ENCODE measurements at regions not wholly inside any gene's neighbourhood (a gene's known extent, or its start where the extent isn't known, plus 50 kb on each side); places are given as distances from the start of the nearest gene placed in this dataset.
"Not testable (repeated sequence)": the region's sequence is repeated elsewhere in the genome, so short reads cannot be mapped to it uniquely, and the experiment has no call there.

DNA sequence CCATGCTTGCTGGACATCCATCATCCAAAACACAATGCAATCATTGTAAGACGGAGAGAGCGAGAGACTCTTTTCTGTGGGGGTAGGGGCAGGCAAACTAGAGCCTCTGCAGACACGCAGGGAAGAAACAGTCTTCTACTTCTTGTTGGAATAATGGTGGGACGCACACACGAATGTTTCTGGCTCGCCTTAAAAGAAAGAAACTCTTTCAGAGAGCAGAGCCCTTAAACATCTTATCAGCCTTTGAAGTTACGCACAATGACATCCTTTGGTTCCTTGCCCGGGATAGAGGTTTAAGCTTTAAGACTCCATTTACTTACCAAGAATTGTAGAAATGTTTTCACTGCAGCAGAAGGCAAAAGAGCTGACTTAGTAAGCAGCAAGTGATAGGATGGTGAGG lies 133.8 kb upstream of the FOXN3 start:
- Histone ChIP-seq H3K9me3 (replicated peaks in 1 of 2; ENCODE audit: control insufficient read depth in 1 of 2, insufficient read depth in 1 of 2, low read length in 2 of 2) (no peaks in the 10 kb centered on the region), H3K4me2 (replicated peaks; ENCODE audit: extremely low read depth, low read length, poor library complexity, severe bottlenecking) (no peak overlapping the region), H4K20me1 (ENCODE audit: insufficient read depth, low read length) (peaks cover 26% of the 10 kb centered on the region), H3K9ac (ENCODE audit: insufficient read depth, low read length, poor library complexity, severe bottlenecking) (no peak overlapping the region), H2AFZ (ENCODE audit: insufficient read depth, low read depth, low read length, poor library complexity, severe bottlenecking) (no peak overlapping the region), H3K27me3 (ENCODE audit: control insufficient read depth in 2 of 2, insufficient read depth in 2 of 2, low read length in 2 of 2) (no peaks in the 10 kb centered on the region), H3K4me3 (replicated peaks in 1 of 3; ENCODE audit: low read depth in 2 of 3, low read length in 3 of 3) (no peak overlapping the region), H3K36me3 (replicated peaks in 1 of 2; ENCODE audit: control insufficient read depth in 1 of 2, insufficient read depth in 2 of 2, low read length in 2 of 2) (peaks cover 17 to 34% of the 10 kb centered on the region in 2 donors), H3K79me2 (ENCODE audit: insufficient read depth, low read length) (peaks cover 38% of the 10 kb centered on the region), H3K27ac (ENCODE audit: low read depth in 1 of 2, low read length in 2 of 2) (no peak overlapping the region), H3K4me1 (ENCODE audit: control insufficient read depth in 1 of 2, insufficient read depth in 2 of 2, low read length in 2 of 2) (no peaks in the 10 kb centered on the region)
- H3K27me3 Mint-ChIP-seq (ENCODE audit: low read depth in 3 of 3), result peaks cover 0 to 2% (median 0%) of the 10 kb centered on the region in 3 donors
- H3K4me1 Mint-ChIP-seq, result peaks cover 9% of the 10 kb centered on the region
- H3K4me3 Mint-ChIP-seq, result no peak overlapping the region
- intact Hi-C loops (cut with micrococcal nuclease), result no loop called here
- 95% methylated on average over 4 of the region's 8 CpGs for WGBS (ENCODE audit: insufficient coverage)
- TF ChIP-seq, protein P1, sequence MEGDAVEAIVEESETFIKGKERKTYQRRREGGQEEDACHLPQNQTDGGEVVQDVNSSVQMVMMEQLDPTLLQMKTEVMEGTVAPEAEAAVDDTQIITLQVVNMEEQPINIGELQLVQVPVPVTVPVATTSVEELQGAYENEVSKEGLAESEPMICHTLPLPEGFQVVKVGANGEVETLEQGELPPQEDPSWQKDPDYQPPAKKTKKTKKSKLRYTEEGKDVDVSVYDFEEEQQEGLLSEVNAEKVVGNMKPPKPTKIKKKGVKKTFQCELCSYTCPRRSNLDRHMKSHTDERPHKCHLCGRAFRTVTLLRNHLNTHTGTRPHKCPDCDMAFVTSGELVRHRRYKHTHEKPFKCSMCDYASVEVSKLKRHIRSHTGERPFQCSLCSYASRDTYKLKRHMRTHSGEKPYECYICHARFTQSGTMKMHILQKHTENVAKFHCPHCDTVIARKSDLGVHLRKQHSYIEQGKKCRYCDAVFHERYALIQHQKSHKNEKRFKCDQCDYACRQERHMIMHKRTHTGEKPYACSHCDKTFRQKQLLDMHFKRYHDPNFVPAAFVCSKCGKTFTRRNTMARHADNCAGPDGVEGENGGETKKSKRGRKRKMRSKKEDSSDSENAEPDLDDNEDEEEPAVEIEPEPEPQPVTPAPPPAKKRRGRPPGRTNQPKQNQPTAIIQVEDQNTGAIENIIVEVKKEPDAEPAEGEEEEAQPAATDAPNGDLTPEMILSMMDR (IDR thresholded peaks at IDR 0.05), result no peak
- no peak for DNase-seq
- H3K27ac Mint-ChIP-seq, result no peak overlapping the region
- H3K36me3 Mint-ChIP-seq, result peaks cover 36 to 40% of the 10 kb centered on the region in 2 donors
- no peaks in the 10 kb centered on the region for H3K9me3 Mint-ChIP-seq

DNA sequence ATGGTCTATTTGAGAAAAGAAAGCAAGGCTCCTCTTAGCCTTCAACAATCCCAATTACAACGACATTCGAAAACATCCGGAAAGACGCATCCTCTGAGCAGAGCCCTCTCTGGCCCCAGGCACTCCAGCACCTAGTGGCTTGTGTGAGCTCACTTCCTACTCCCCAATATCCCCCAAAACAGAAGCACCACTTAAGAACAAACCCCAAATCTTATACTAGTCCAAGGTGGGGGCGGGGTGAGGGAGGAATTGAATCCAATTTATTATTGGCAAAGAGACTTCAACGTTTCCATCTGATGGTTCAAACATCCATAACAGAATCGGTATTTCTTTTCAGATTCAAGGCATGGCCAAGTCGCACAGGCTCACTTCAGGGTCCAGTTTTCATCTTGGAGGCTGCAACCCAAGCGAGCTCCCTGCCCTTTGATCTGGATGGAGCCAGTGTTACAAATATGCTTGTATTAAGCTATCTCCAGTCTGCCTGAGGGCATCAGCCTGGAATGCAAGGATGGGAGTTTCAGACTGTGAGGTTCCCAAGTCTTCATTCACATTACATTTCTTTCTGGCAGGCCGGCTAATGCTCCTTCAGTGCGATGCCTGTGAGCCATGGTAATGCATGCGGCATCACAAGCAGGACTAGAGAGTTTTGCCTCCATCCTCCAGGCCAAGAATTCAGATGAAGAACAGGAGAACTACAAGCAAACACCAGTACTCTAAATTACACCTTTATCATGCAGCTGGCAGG lies 132.5 kb upstream of the FOXN3 start:
- Mint-ChIP-seq H3K36me3 (peaks cover 33 to 35% of the 10 kb centered on the region in 2 donors), H3K4me1 (peaks cover 18% of the 10 kb centered on the region), H3K4me3 (no peak overlapping the region), H3K27me3 (ENCODE audit: low read depth in 3 of 3) (peaks cover 0 to 2% (median 0%) of the 10 kb centered on the region in 3 donors), H3K9me3 (no peaks in the 10 kb centered on the region), H3K27ac (peak overlapping the region in 2 of 7 donors; percentile 15 to 57)
- WGBS (ENCODE audit: insufficient coverage), result 100% methylated on average over 9 of the region's 12 CpGs
- Histone ChIP-seq H3K79me2 (ENCODE audit: insufficient read depth, low read length) (peaks cover 38% of the 10 kb centered on the region), H4K20me1 (ENCODE audit: insufficient read depth, low read length) (peaks cover 35% of the 10 kb centered on the region), H3K27me3 (ENCODE audit: control insufficient read depth in 2 of 2, insufficient read depth in 2 of 2, low read length in 2 of 2) (no peaks in the 10 kb centered on the region), H3K27ac (ENCODE audit: low read depth in 1 of 2, low read length in 2 of 2) (no peak overlapping the region), H3K4me1 (ENCODE audit: control insufficient read depth in 1 of 2, insufficient read depth in 2 of 2, low read length in 2 of 2) (peaks cover 0 to 3% of the 10 kb centered on the region in 2 donors), H3K4me2 (replicated peaks; ENCODE audit: extremely low read depth, low read length, poor library complexity, severe bottlenecking) (no peak overlapping the region), H3K36me3 (replicated peaks in 1 of 2; ENCODE audit: control insufficient read depth in 1 of 2, insufficient read depth in 2 of 2, low read length in 2 of 2) (peaks cover 17 to 34% of the 10 kb centered on the region in 2 donors), H3K9me3 (replicated peaks in 1 of 2; ENCODE audit: control insufficient read depth in 1 of 2, insufficient read depth in 1 of 2, low read length in 2 of 2) (no peaks in the 10 kb centered on the region), H3K4me3 (replicated peaks in 1 of 3; ENCODE audit: low read depth in 2 of 3, low read length in 3 of 3) (no peak overlapping the region), H3K9ac (ENCODE audit: insufficient read depth, low read length, poor library complexity, severe bottlenecking) (no peak overlapping the region), H2AFZ (ENCODE audit: insufficient read depth, low read depth, low read length, poor library complexity, severe bottlenecking) (no peak overlapping the region)
- TF ChIP-seq, protein P1 (IDR thresholded peaks at IDR 0.05), result no peak
- intact Hi-C loops (cut with micrococcal nuclease), result no loop called here
- no peak for DNase-seq

DNA sequence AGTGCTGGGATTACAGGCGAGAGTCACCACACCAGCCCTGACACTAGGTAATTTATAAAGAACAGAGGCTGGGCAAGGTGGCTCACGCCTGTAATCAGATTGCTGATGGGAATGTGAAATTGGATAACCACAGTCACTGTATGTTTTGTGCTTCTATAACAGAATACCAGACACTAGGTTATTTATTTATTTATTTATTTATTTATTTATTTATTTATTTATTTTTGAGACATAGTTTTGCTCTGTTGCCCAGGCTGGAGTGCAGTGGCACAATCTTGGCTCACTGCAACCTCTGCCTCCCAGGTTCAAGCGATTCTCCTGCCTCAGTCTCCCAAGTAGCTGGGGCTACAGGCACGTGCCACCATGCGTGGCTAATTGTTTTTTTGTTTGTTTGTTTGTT lies 130.0 kb upstream of the FOXN3 start:
- Histone ChIP-seq H4K20me1 (ENCODE audit: insufficient read depth, low read length) (peaks cover 57% of the 10 kb centered on the region), H3K79me2 (ENCODE audit: insufficient read depth, low read length) (peaks cover 48% of the 10 kb centered on the region), H3K36me3 (replicated peaks in 1 of 2; ENCODE audit: control insufficient read depth in 1 of 2, insufficient read depth in 2 of 2, low read length in 2 of 2) (peaks cover 17 to 34% of the 10 kb centered on the region in 2 donors)
- H3K9ac ChIP-seq (ENCODE audit: insufficient read depth, low read length, poor library complexity, severe bottlenecking); H3K27me3 Mint-ChIP-seq (ENCODE audit: low read depth in 3 of 3); H3K4me3 Mint-ChIP-seq; intact Hi-C loops (cut with micrococcal nuclease); H3K27ac Mint-ChIP-seq; H3K27ac ChIP-seq (ENCODE audit: low read depth in 1 of 2, low read length in 2 of 2); H3K4me2 ChIP-seq (replicated peaks; ENCODE audit: extremely low read depth, low read length, poor library complexity, severe bottlenecking); H3K4me3 ChIP-seq (replicated peaks in 1 of 3; ENCODE audit: low read depth in 2 of 3, low read length in 3 of 3); H2AFZ ChIP-seq (ENCODE audit: insufficient read depth, low read depth, low read length, poor library complexity, severe bottlenecking); H3K9me3 ChIP-seq (replicated peaks in 1 of 2; ENCODE audit: control insufficient read depth in 1 of 2, insufficient read depth in 1 of 2, low read length in 2 of 2); DNase-seq; H3K9me3 Mint-ChIP-seq; H3K4me1 ChIP-seq (ENCODE audit: control insufficient read depth in 1 of 2, insufficient read depth in 2 of 2, low read length in 2 of 2); H3K27me3 ChIP-seq (ENCODE audit: control insufficient read depth in 2 of 2, insufficient read depth in 2 of 2, low read length in 2 of 2): not testable (repeated sequence)
- Mint-ChIP-seq H3K36me3 (peaks cover 23 to 30% of the 10 kb centered on the region in 2 donors), H3K4me1 (peaks cover 22% of the 10 kb centered on the region)
- WGBS (ENCODE audit: insufficient coverage), result no CpG with 5 or more reads among the region's 5 CpGs
